T-helper 1 cell (primary cell): ENCODE measurements at regions not wholly inside any gene's neighbourhood (a gene's known extent, or its start where the extent isn't known, plus 50 kb on each side); places are given as distances from the start of the nearest gene placed in this dataset.
"Not testable (repeated sequence)": the region's sequence is repeated elsewhere in the genome, so short reads cannot be mapped to it uniquely, and the experiment has no call there.

Experiments used
- DNase-seq, 5 donors: peaks; one replicate each; pipeline ENCODE4 v3.0.0-alpha.2; 2012 to 2020

DNA sequence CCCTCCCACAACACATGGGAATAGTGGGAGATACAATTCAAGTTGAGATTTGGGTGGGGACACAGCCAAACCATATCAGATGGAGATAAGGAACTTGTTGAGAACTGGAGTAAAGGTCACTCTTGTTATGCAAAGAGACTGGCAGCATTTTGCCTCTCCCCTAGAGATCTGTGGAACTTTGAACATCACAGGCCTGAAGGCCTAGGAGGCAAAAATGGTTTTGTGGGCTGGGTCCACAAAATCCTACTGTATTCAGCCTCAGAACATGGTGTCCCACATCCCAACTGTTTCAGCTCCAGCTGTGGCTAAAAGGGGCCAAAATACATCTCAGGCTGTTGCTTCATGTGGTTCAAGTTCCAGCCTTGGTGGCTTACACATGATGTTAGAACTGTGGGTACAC, 1247.8 kb upstream of the IGFBP7 start:
- DNase-seq, result no peak

GRCh38 chr4:58325070-58325469, 1214.9 kb upstream of the IGFBP7 start:
- DNase-seq, result no peak

- DNase-seq, result no peak
Observed at GRCh38 chr4:58313444-58313843, 1203.3 kb upstream of the IGFBP7 start.

GRCh38 chr4:58303456-58303855, 1193.3 kb upstream of the IGFBP7 start:
- no peak for DNase-seq

GRCh38 chr4:58301376-58301999, 1191.3 kb upstream of the IGFBP7 start:
- DNase-seq, result no peak

DNA sequence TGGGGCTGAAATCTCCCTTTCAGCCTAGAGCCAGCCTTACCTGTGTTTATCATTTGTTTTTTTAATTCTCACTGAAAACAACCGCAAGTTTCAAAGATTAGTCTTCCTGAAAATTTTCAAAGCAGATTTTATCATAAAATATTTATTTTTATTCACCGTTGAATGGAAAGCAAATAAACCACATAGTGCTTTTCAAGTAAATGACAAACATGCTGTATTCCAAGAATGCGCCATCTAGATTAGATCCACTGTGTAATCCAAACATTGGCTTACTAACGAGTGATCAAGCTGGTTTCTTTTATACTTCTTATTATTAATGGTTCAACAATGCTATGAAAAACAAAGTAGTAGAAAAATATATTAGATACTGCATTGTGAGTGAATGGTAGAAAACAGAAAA, 1176.2 kb upstream of the IGFBP7 start:
- DNase-seq, result no peak

DNA sequence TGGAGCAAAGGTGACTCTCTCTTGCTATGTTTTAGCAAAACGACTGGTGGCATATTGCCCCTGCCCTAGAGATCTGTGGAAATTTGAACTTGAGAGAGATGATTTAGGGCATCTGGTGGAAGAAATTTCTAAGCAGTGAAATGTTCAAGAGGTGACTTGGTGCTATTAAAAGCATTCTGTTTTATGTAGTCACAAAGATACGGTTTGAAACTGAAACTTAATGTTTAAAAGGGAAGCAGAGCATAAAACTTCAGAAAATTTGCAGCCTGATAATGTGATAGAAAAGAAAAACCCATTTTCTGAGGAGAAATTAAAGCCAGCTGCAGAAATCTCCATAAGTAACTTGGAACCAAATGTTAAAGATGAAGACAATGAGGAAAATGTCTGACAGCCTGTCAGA, 1170.7 kb upstream of the IGFBP7 start:
- not testable (repeated sequence) for DNase-seq

- no peak for DNase-seq
Observed at GRCh38 chr4:58275856-58276255, 1165.7 kb upstream of the IGFBP7 start.

DNA sequence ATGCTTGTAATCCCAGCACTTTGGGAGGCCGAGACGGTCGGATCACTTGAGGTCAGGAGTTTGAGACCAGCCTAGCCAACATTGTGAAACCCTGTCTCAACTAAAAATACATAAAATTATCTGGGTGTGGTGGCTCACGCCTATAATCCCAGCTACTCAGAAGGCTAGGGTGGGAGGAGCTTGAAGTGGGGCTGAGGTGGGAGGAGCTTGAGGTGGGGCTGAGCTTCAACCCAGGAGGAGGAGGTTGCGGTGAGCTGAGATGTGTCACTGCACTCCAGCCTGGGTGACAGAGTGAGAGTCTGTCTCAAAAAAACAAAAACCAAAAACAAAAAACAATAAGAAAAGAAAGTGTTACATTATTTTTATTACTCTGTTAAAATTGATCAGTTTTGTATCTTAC, 1164.4 kb upstream of the IGFBP7 start:
- no peak for DNase-seq

DNA sequence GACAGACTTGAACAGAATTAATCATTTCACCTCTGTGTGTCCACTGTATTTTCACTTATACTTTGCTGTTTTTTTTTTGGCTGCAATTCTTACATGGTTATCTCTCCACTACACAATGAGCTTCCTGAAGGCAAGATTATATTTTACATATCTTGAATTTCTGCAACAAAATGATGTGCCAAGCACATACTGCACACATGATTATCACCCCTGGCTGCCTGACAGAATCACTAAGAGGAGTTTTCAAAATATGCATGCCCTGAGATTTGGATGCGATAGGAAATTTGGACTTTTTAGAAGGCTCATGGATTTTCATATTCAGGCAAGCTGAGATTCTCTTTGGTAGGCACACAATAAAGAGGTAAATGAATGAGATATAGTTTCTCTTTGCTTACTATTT, 1162.1 kb upstream of the IGFBP7 start:
- no peak for DNase-seq

DNA sequence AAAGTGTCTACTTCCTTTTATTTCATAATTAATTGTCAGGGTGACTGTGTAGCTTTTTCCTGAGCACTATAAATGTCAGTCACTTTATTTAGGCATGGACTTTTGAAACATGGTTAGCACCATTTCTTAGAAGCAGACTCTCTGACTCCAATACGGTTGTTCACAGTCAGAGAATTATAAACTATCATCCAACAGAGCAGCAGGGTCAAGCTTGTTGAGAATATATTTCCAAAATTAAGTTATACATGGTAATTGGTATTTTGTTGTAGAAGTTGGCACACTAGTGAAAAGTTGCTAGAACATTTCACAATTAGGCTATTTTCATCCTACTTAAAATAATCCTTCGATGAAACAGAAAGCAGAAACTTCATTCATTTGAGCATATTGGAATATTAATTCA, 1155.5 kb upstream of the IGFBP7 start:
- no peak for DNase-seq

DNA sequence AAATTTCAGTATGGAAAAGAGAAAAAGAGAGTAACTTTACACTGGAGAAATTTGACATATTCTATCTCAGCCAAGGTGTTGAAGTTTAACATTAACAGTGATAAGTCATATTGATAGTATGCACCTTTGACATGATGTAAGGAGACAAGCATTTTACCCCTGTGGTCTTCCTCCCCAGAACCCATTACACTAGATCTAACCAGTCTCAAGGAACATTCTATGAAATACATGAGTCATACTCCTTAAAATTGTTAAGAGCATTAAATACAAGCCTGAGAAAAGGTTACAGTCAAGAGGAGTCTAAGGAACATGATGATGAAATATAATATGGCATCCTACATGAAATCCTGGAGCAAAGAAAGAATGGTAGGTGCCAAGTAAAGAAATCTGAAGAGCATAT, 1151.3 kb upstream of the IGFBP7 start:
- DNase-seq, result no peak

GRCh38 chr4:58254291-58254690, 1144.1 kb upstream of the IGFBP7 start:
- no peak for DNase-seq

- no peak for DNase-seq
Observed at GRCh38 chr4:58252656-58253055, 1142.5 kb upstream of the IGFBP7 start.

DNA sequence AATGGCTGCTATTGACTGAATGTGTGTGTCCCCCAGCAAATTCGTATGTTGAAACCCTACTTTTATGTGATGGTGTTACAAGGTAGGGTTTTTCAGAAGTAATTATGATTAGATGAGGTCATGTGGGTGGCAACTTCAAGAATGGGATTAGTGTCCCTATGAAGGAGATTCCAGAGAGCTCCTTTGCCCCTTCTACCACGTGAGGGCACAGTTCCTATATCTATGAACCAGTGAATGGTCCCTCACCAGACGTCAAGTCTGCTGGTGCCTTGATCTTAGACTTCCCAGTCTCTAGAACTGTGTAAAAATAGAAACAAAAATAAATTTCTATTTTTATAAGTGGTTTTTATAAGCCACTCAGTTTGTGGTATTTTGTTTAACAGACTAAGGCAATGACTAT, 1137.6 kb upstream of the IGFBP7 start:
- DNase-seq, result no peak

DNA sequence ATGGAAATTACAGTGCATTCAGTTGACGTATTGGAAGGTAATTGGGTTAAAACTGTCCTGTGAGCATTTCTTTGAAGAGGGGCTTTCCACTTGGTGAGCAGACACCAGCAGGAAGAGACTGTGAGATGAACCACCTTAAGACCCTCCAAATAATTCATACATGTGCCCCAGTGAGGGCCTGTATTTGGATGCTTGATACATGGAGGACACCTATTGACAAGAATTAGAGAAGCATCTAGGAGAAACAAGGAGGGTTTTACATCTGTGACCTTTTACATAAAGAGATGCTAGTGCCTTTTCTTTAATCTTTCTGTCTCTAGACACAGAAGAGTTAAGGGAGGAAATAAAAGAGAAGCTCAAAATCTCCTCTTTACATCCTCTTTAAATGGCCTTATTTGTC, 1115.3 kb upstream of the IGFBP7 start:
- DNase-seq, result no peak

- no peak for DNase-seq
Observed at GRCh38 chr4:58219179-58219578, 1109.0 kb upstream of the IGFBP7 start.

- no peak for DNase-seq
Observed at GRCh38 chr4:58216461-58216860, 1106.3 kb upstream of the IGFBP7 start.

GRCh38 chr4:58214376-58214775, 1104.2 kb upstream of the IGFBP7 start:
- DNase-seq, result no peak

DNA sequence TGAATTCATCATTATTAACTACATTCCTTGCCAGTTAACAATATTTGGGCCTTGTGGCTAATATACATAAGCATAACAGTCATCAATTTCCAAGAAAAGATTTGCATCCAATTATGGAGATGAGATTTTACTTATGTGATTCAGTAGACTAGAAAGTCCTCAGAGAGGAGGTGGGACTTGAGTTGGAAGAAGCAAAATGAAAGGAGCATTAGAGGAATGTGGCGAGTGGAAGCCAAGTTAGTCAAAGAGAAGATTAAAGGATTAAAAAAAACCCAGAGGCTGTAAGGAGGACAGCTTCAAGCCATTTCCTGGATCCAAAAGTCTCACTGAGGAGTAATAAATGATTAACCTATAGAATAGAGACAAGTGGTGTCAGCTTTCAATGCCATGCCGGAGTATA, 1099.4 kb upstream of the IGFBP7 start:
- DNase-seq, result no peak

DNA sequence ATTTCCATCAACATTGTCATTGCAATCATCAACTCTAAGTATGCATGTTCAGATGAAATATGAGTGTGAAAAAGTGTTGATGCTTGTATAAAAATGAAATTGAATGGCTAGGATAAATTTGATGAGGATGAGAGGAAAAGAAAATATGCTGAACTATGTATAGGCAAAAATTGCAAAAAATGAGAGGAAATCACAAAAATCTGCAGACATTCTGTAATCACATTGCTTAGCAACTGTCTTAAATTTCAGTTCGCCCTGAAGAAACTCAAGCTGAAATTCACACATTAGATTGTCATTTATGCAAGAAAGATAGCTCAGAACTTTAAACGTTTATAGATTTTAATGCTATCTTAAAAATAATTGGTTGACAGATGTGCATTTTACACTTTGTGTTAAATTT, 1098.8 kb upstream of the IGFBP7 start:
- DNase-seq, result no peak

GRCh38 chr4:58205446-58206235, 1095.5 kb upstream of the IGFBP7 start:
- no peak for DNase-seq

DNA sequence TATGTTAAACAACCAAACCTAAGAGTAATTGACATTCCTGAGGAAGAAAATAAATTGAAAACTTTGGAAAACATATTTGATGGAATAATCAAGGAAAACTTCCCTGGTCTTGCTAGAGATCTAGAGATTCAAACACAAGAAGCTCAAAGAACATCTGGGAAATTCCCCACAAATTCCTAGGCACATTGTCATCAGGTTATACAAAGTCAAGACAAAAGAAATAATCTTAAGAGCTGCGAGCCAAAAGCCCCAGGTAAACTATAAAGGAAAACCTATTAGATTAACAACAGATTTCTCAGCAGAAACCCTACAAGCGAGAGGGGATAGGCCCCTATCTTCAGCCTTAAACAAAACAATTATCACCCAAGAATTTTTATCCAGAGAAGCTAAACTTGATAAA, 1082.0 kb upstream of the IGFBP7 start:
- no peak for DNase-seq

GRCh38 chr4:58191109-58191508, 1080.9 kb upstream of the IGFBP7 start:
- DNase-seq, result no peak

- no peak for DNase-seq
Observed at GRCh38 chr4:58188316-58188715, 1078.1 kb upstream of the IGFBP7 start.
